NOMO-1 (cell line): ENCODE measurements at regions not wholly inside any gene's neighbourhood (a gene's known extent, or its start where the extent isn't known, plus 50 kb on each side); places are given as distances from the start of the nearest gene placed in this dataset.
"Not testable (repeated sequence)": the region's sequence is repeated elsewhere in the genome, so short reads cannot be mapped to it uniquely, and the experiment has no call there.

ENCODE experiments used
- DNase-seq, 2 experiments: peaks; one replicate each; lab custom pipeline; 2025; ENCODE audit not compliant: unreplicated experiment in 2 of 2; lab: John Stamatoyannopoulos, UW

- DNase-seq, result no peak
Measured at GRCh38 chr16:8137606-8138005, 452.7 kb downstream of the TMEM114 start.

GRCh38 chr16:8130197-8130596, 460.1 kb downstream of the TMEM114 start:
- no peak for DNase-seq

GRCh38 chr16:8127070-8127469, 463.2 kb downstream of the TMEM114 start:
- no peak for DNase-seq

- no peak for DNase-seq
Measured at GRCh38 chr16:8126313-8126712, 464.0 kb downstream of the TMEM114 start.

GRCh38 chr16:8120001-8120400, 470.3 kb downstream of the TMEM114 start:
- DNase-seq, result no peak

GRCh38 chr16:8115814-8116213, 474.5 kb downstream of the TMEM114 start:
- DNase-seq, result no peak

GRCh38 chr16:8114941-8115340, 475.4 kb downstream of the TMEM114 start:
- not testable (repeated sequence) for DNase-seq

GRCh38 chr16:8113843-8114242, 476.5 kb downstream of the TMEM114 start:
- no peak for DNase-seq

GRCh38 chr16:8110572-8111514, 479.5 kb downstream of the TMEM114 start:
- DNase-seq, result no peak

GRCh38 chr16:8109510-8110369, 480.6 kb downstream of the TMEM114 start:
- no peak for DNase-seq

- no peak for DNase-seq
Measured at GRCh38 chr16:8108991-8109509, 481.3 kb downstream of the TMEM114 start.

GRCh38 chr16:8107296-8107695, 483.0 kb downstream of the TMEM114 start:
- no peak for DNase-seq

- DNase-seq, result no peak
Measured at GRCh38 chr16:8103649-8104289, 486.5 kb downstream of the TMEM114 start.

- DNase-seq, result no peak
Measured at GRCh38 chr16:8099586-8099985, 490.7 kb downstream of the TMEM114 start.

GRCh38 chr16:8098947-8099512, 491.3 kb downstream of the TMEM114 start:
- no peak for DNase-seq

GRCh38 chr16:8096211-8096610, 494.1 kb downstream of the TMEM114 start:
- no peak for DNase-seq

GRCh38 chr16:8094696-8095095, 495.6 kb downstream of the TMEM114 start:
- no peak for DNase-seq

- DNase-seq, result no peak
Measured at GRCh38 chr16:8088820-8089338, 501.4 kb downstream of the TMEM114 start.

GRCh38 chr16:8087597-8088289, 502.6 kb downstream of the TMEM114 start:
- DNase-seq, result no peak

GRCh38 chr16:8087146-8087545, 503.2 kb downstream of the TMEM114 start:
- DNase-seq, result no peak
